Activated CD4-positive, CD25-positive, alpha-beta regulatory T cell (primary cell): ENCODE measurements at regions not wholly inside any gene's neighbourhood (a gene's known extent, or its start where the extent isn't known, plus 50 kb on each side); places are given as distances from the start of the nearest gene placed in this dataset.
"Not testable (repeated sequence)": the region's sequence is repeated elsewhere in the genome, so short reads cannot be mapped to it uniquely, and the experiment has no call there.

ENCODE experiments used
- DNase-seq, 4 experiments: peaks; one replicate each; lab custom pipeline; 2025; lab: John Stamatoyannopoulos, UW

GRCh38 chr16:66049865-66050264 lies 316.6 kb upstream of the CDH5 start:
- DNase-seq: no peak

GRCh38 chr16:66045626-66046025 lies 320.9 kb upstream of the CDH5 start:
- DNase-seq: no peak

- no peak for DNase-seq
These were observed 321.9 kb upstream of the CDH5 start for GRCh38 chr16:66044556-66044955.

GRCh38 chr16:66044089-66044488 lies 322.4 kb upstream of the CDH5 start:
- DNase-seq: no peak

- DNase-seq: no peak
These were observed 323.2 kb upstream of the CDH5 start for GRCh38 chr16:66043326-66043725.

- DNase-seq: no peak
These were observed 324.1 kb upstream of the CDH5 start for GRCh38 chr16:66042341-66042740.

- DNase-seq: no peak
These were observed 324.6 kb upstream of the CDH5 start for GRCh38 chr16:66041907-66042306.

GRCh38 chr16:66039793-66040192 lies 326.7 kb upstream of the CDH5 start:
- no peak for DNase-seq

GRCh38 chr16:66036793-66037715 lies 329.4 kb upstream of the CDH5 start:
- DNase-seq: no peak

- no peak for DNase-seq
These were observed 330.3 kb upstream of the CDH5 start for GRCh38 chr16:66036184-66036583.

- no peak for DNase-seq
These were observed 331.4 kb upstream of the CDH5 start for GRCh38 chr16:66035096-66035495.

- no peak for DNase-seq
These were observed 333.6 kb upstream of the CDH5 start for GRCh38 chr16:66032841-66033240.

- DNase-seq: no peak
These were observed 336.5 kb upstream of the CDH5 start for GRCh38 chr16:66030036-66030435.

- no peak for DNase-seq
These were observed 337.8 kb upstream of the CDH5 start for GRCh38 chr16:66028510-66029216.

GRCh38 chr16:66026787-66027330 lies 339.6 kb upstream of the CDH5 start:
- DNase-seq: no peak

GRCh38 chr16:66026211-66026610 lies 340.3 kb upstream of the CDH5 start:
- DNase-seq: no peak

- DNase-seq: no peak
These were observed 340.7 kb upstream of the CDH5 start for GRCh38 chr16:66025751-66026150.

GRCh38 chr16:66024567-66024966 lies 341.9 kb upstream of the CDH5 start:
- DNase-seq: not testable (repeated sequence)

GRCh38 chr16:66023481-66023880 lies 343.0 kb upstream of the CDH5 start:
- no peak for DNase-seq

- no peak for DNase-seq
These were observed 345.8 kb upstream of the CDH5 start for GRCh38 chr16:66020642-66021041.

GRCh38 chr16:66020046-66020445 lies 346.4 kb upstream of the CDH5 start:
- DNase-seq: no peak

- DNase-seq: not testable (repeated sequence)
These were observed 347.0 kb upstream of the CDH5 start for GRCh38 chr16:66019502-66019901.

- no peak for DNase-seq
These were observed 352.3 kb upstream of the CDH5 start for GRCh38 chr16:66014221-66014620.
